ENCODE measurements at regions not wholly inside any gene's neighbourhood (a gene's known extent, or its start where the extent isn't known, plus 50 kb on each side); places are given as distances from the start of the nearest gene placed in this dataset.

GRCh38 chr11:81039916-81040524 is 1599.2 kb upstream of the TENM4 start:
- no peak for ATAC-seq

More at GRCh38 chr11:81039916-81040524, 1599.2 kb upstream of the TENM4 start:
- no peak for DNase-seq (ENCODE audit: low read depth, low spot score)
- FAIRE-seq, result no peak
- H3K4me2 ChIP-seq (ENCODE audit: control insufficient read depth, insufficient read depth), result no peak overlapping the region
- TF ChIP-seq TCF7 (IDR thresholded peaks at IDR 0.05; ENCODE audit: borderline replicate concordance), result no peak
- no peak for TF ChIP-seq JUNB (IDR thresholded peaks at IDR 0.05)
- TF ChIP-seq MYB (IDR thresholded peaks at IDR 0.05; ENCODE audit: borderline replicate concordance, low read depth, low read length), result no peak
- no peak for TF ChIP-seq POLR2AphosphoS5 (IDR thresholded peaks at IDR 0.05; ENCODE audit: low read length)
- TF ChIP-seq, protein P1, sequence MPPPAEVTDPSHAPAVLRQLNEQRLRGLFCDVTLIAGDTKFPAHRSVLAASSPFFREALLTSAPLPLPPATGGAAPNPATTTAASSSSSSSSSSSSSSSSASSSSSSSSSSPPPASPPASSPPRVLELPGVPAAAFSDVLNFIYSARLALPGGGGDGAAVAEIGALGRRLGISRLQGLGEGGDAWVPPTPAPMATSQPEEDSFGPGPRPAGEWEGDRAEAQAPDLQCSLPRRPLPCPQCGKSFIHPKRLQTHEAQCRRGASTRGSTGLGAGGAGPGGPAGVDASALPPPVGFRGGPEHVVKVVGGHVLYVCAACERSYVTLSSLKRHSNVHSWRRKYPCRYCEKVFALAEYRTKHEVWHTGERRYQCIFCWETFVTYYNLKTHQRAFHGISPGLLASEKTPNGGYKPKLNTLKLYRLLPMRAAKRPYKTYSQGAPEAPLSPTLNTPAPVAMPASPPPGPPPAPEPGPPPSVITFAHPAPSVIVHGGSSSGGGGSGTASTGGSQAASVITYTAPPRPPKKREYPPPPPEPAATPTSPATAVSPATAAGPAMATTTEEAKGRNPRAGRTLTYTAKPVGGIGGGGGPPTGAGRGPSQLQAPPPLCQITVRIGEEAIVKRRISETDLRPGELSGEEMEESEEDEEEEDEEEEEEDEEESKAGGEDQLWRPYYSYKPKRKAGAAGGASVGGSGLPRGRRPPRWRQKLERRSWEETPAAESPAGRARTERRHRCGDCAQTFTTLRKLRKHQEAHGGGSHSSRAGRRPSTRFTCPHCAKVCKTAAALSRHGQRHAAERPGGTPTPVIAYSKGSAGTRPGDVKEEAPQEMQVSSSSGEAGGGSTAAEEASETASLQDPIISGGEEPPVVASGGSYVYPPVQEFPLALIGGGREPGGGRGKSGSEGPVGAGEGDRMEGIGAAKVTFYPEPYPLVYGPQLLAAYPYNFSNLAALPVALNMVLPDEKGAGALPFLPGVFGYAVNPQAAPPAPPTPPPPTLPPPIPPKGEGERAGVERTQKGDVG (CRISPR knock-in tag; IDR thresholded peaks at IDR 0.05), result no peak
- TF ChIP-seq, protein P2, sequence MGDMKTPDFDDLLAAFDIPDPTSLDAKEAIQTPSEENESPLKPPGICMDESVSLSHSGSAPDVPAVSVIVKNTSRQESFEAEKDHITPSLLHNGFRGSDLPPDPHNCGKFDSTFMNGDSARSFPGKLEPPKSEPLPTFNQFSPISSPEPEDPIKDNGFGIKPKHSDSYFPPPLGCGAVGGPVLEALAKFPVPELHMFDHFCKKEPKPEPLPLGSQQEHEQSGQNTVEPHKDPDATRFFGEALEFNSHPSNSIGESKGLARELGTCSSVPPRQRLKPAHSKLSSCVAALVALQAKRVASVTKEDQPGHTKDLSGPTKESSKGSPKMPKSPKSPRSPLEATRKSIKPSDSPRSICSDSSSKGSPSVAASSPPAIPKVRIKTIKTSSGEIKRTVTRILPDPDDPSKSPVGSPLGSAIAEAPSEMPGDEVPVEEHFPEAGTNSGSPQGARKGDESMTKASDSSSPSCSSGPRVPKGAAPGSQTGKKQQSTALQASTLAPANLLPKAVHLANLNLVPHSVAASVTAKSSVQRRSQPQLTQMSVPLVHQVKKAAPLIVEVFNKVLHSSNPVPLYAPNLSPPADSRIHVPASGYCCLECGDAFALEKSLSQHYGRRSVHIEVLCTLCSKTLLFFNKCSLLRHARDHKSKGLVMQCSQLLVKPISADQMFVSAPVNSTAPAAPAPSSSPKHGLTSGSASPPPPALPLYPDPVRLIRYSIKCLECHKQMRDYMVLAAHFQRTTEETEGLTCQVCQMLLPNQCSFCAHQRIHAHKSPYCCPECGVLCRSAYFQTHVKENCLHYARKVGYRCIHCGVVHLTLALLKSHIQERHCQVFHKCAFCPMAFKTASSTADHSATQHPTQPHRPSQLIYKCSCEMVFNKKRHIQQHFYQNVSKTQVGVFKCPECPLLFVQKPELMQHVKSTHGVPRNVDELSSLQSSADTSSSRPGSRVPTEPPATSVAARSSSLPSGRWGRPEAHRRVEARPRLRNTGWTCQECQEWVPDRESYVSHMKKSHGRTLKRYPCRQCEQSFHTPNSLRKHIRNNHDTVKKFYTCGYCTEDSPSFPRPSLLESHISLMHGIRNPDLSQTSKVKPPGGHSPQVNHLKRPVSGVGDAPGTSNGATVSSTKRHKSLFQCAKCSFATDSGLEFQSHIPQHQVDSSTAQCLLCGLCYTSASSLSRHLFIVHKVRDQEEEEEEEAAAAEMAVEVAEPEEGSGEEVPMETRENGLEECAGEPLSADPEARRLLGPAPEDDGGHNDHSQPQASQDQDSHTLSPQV (IDR thresholded peaks at IDR 0.05), result no peak
- no peak for TF ChIP-seq ZNF207 (IDR thresholded peaks at IDR 0.05; ENCODE audit: borderline replicate concordance)
- TF ChIP-seq, protein P3, sequence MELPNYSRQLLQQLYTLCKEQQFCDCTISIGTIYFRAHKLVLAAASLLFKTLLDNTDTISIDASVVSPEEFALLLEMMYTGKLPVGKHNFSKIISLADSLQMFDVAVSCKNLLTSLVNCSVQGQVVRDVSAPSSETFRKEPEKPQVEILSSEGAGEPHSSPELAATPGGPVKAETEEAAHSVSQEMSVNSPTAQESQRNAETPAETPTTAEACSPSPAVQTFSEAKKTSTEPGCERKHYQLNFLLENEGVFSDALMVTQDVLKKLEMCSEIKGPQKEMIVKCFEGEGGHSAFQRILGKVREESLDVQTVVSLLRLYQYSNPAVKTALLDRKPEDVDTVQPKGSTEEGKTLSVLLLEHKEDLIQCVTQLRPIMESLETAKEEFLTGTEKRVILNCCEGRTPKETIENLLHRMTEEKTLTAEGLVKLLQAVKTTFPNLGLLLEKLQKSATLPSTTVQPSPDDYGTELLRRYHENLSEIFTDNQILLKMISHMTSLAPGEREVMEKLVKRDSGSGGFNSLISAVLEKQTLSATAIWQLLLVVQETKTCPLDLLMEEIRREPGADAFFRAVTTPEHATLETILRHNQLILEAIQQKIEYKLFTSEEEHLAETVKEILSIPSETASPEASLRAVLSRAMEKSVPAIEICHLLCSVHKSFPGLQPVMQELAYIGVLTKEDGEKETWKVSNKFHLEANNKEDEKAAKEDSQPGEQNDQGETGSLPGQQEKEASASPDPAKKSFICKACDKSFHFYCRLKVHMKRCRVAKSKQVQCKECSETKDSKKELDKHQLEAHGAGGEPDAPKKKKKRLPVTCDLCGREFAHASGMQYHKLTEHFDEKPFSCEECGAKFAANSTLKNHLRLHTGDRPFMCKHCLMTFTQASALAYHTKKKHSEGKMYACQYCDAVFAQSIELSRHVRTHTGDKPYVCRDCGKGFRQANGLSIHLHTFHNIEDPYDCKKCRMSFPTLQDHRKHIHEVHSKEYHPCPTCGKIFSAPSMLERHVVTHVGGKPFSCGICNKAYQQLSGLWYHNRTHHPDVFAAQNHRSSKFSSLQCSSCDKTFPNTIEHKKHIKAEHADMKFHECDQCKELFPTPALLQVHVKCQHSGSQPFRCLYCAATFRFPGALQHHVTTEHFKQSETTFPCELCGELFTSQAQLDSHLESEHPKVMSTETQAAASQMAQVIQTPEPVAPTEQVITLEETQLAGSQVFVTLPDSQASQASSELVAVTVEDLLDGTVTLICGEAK (IDR thresholded peaks at IDR 0.05; ENCODE audit: borderline replicate concordance), result no peak
- no peak for TF ChIP-seq RAD51 (IDR thresholded peaks at IDR 0.05)
- no peak for TF ChIP-seq FOXK2 (IDR thresholded peaks at IDR 0.05)
- H3K9me3 ChIP-seq (replicated peaks; ENCODE audit: control insufficient read depth, insufficient read depth, low read length), result no peaks in the 10 kb centered on the region
- H2AFZ ChIP-seq (ENCODE audit: control insufficient read depth, low read depth, low read length), result no peak overlapping the region
- no peak overlapping the region for H3K27ac ChIP-seq (ENCODE audit: control insufficient read depth, insufficient read depth)
- POLR2A ChIA-PET, result no interaction called here
- intact Hi-C loops (cut with micrococcal nuclease; ENCODE audit: unreplicated experiment), result no loop called here
- H4K20me1 ChIP-seq (ENCODE audit: control insufficient read depth, insufficient read depth), result no peaks in the 10 kb centered on the region
- CTCF ChIA-PET, result interaction anchor here (0.6 kb wide), 1 partner anchor 92 kb away, joined by 4 read pairs; no protein-coding TSS in a partner anchor
- no peak overlapping the region for H3K4me3 ChIP-seq
- no peaks in the 10 kb centered on the region for H3K79me2 ChIP-seq (ENCODE audit: control insufficient read depth, insufficient read depth, low read length)
- H3K36me3 ChIP-seq (ENCODE audit: control insufficient read depth in 2 of 2, insufficient read depth in 2 of 2, low read length in 1 of 2), result no peaks in the 10 kb centered on the region
- no TSS peak for BruUV-seq (replicated peaks)
- no peaks in the 10 kb centered on the region for H3K4me1 ChIP-seq (ENCODE audit: control insufficient read depth, insufficient read depth, low read length)
- no peak overlapping the region for H3K9ac ChIP-seq (ENCODE audit: control insufficient read depth, insufficient read depth, low read length)
- peaks cover 0 to 2% of the 10 kb centered on the region in 2 experiments; a peak in 1 of 4 replicates for H3K27me3 ChIP-seq (replicated peaks in 1 of 2; ENCODE audit: control insufficient read depth in 2 of 2, insufficient read depth in 2 of 2, low read length in 1 of 2)
- 0% methylated on average over 2 of the region's 2 CpGs for WGBS (ENCODE audit: insufficient coverage, insufficient replicate concordance, low lambda C conversion rate, missing lambda C conversion rate)
- RAD21 ChIA-PET (ENCODE audit: unreplicated experiment), result no interaction called here
- SMC1A ChIA-PET (ENCODE audit: uncharacterized antibody, unreplicated experiment), result no interaction called here
- in situ Hi-C loops (cut with MboI), result no loop called here
